GM12878 (cell line): ENCODE measurements at regions not wholly inside any gene's neighbourhood (a gene's known extent, or its start where the extent isn't known, plus 50 kb on each side); places are given as distances from the start of the nearest gene placed in this dataset.

Experiments
- ATAC-seq: fragments of 200-7000 bp; cut with Tn5 transposase; 3 replicates; pipeline ENCODE4 v1.9.1; 2020; ENCODE audit warnings: mild to moderate bottlenecking, moderate library complexity
- BruUV-seq: library from RNA; stranded (reverse); fragments of 400-500 nt; replicated peaks from 2 replicates; lab custom pipeline; 2021; lab: Mats Ljungman, UMichigan
- CTCF ChIA-PET: fragments of 300-600 bp; sonication (Branson Sonifier 250); formaldehyde crosslinking; extraction: SDS; loops from one replicate; lab custom pipeline; 2021; ENCODE audit warnings: inconsistent platforms; lab: Yijun Ruan, JAX
- POLR2A ChIA-PET: fragments of 350-600 bp; formaldehyde crosslinking; extraction: SDS; loops from one replicate; lab custom pipeline; 2021; ENCODE audit warnings: inconsistent platforms; lab: Charles Lee
- RAD21 ChIA-PET: fragments of 300-600 bp; sonication (Branson Sonifier 250); formaldehyde crosslinking; loops from one replicate; lab custom pipeline; 2023; ENCODE audit warnings: antibody characterized with exemption; ENCODE audit not compliant: unreplicated experiment; lab: Charles Lee
- SMC1A ChIA-PET: fragments of 300-600 bp; sonication (Branson Sonifier 250); formaldehyde crosslinking; loops from one replicate; lab custom pipeline; 2023; ENCODE audit not compliant: unreplicated experiment, uncharacterized antibody; lab: Charles Lee
- DNase-seq: peaks from one replicate; pipeline ENCODE4 v3.0.0-alpha.2; 2011; ENCODE audit warnings: low read depth, low spot score
- FAIRE-seq: peaks from 3 replicates; lab custom pipeline; 2011; peaks lifted over from hg19 to GRCh38; lab: Jason Lieb, UNC
- H2AFZ ChIP-seq: 2 replicates; pipeline ENCODE4 v1.6.0; 2011; ENCODE audit warnings: low read depth, low read length, control low read depth; ENCODE audit not compliant: control insufficient read depth
- H3K27ac ChIP-seq: 2 replicates; pipeline ENCODE4 v1.5.1; 2011; ENCODE audit warnings: control low read depth; ENCODE audit not compliant: control insufficient read depth, insufficient read depth
- H3K27me3 ChIP-seq, 2 experiments: replicated peaks in 1 of 2; 2 replicates each; pipeline versions ENCODE4 v1.6.0 to v1.6.1; 2011; ENCODE audit warnings: low read length in 1 of 2; ENCODE audit not compliant: control insufficient read depth in 2 of 2, insufficient read depth in 2 of 2
- H3K36me3 ChIP-seq, 2 experiments: 2 replicates each; pipeline ENCODE4 v1.5.1; 2011; ENCODE audit warnings: low read length in 1 of 2; ENCODE audit not compliant: control insufficient read depth in 2 of 2, insufficient read depth in 2 of 2
- H3K4me1 ChIP-seq: 2 replicates; pipeline ENCODE4 v1.6.1; 2011; ENCODE audit warnings: mild to moderate bottlenecking, low read length, moderate library complexity, mixed read lengths; ENCODE audit not compliant: control insufficient read depth, insufficient read depth
- H3K4me2 ChIP-seq: 2 replicates; pipeline ENCODE4 v1.6.0; 2011; ENCODE audit warnings: control low read depth; ENCODE audit not compliant: control insufficient read depth, insufficient read depth
- H3K4me3 ChIP-seq: fragments of 200-600 bp; sonication (generic); 2 replicates; pipeline ENCODE4 v1.5.1; 2016
- H3K79me2 ChIP-seq: 2 replicates; pipeline ENCODE4 v1.6.0; 2011; ENCODE audit warnings: low read length; ENCODE audit not compliant: control insufficient read depth, insufficient read depth
- H3K9ac ChIP-seq: 2 replicates; pipeline ENCODE4 v1.8.0; 2011; ENCODE audit warnings: low read length, control low read depth, mixed read lengths; ENCODE audit not compliant: control insufficient read depth, insufficient read depth
- H3K9me3 ChIP-seq: replicated peaks from 3 replicates; pipeline ENCODE4 v1.5.1; 2011; ENCODE audit warnings: mild to moderate bottlenecking, low read length; ENCODE audit not compliant: control insufficient read depth, insufficient read depth
- H4K20me1 ChIP-seq: 2 replicates; pipeline ENCODE4 v1.6.0; 2011; ENCODE audit not compliant: control insufficient read depth, insufficient read depth
- BMI1 ChIP-seq: fragments of 450-650 bp; IDR thresholded peaks from 2 replicates; pipeline ENCODE4 v1.6.1; 2016; ENCODE audit warnings: mild to moderate bottlenecking, moderate library complexity, borderline replicate concordance
- EGR1 ChIP-seq, 2 experiments: IDR thresholded peaks; 1 replicate in 1 of 2; 2 replicates in 1 of 2; pipeline ENCODE4 v1.6.1; 2011 to 2012; ENCODE audit warnings: low read depth in 2 of 2, low read length in 2 of 2, borderline replicate concordance in 1 of 2, mild to moderate bottlenecking in 1 of 2, moderate library complexity in 1 of 2
- NKRF ChIP-seq: fragments of 450-650 bp; conservative IDR thresholded peaks from 2 replicates; pipeline ENCODE4 v1.6.1; 2017; ENCODE audit warnings: mild to moderate bottlenecking, moderate library complexity
- SKIL ChIP-seq: fragments of 450-650 bp; IDR thresholded peaks from 2 replicates; pipeline ENCODE4 v1.6.1; 2017; ENCODE audit warnings: mild to moderate bottlenecking, low read depth, inconsistent platforms; ENCODE audit not compliant: poor library complexity, severe bottlenecking
- SMC3 ChIP-seq: IDR thresholded peaks from 2 replicates; pipeline ENCODE4 v1.6.1; 2011; ENCODE audit warnings: low read length, improper control_type of control experiment, borderline replicate concordance
- TBL1XR1 ChIP-seq: IDR thresholded peaks from 2 replicates; pipeline ENCODE4 v1.6.1; 2012; ENCODE audit warnings: low read depth, low read length, improper control_type of control experiment
- ZNF207 ChIP-seq: fragments of 450-650 bp; IDR thresholded peaks from 2 replicates; pipeline ENCODE4 v1.6.1; 2014; ENCODE audit warnings: antibody characterized with exemption, mild to moderate bottlenecking, borderline replicate concordance
- ZNF24 ChIP-seq: fragments of 450-650 bp; IDR thresholded peaks from 2 replicates; pipeline ENCODE4 v1.6.1; 2017; ENCODE audit warnings: antibody characterized with exemption, mild to moderate bottlenecking
- WGBS: methylation state at CpG from one replicate; pipeline ENCODE4 v1.1.6; 2016; ENCODE audit warnings: low lambda C conversion rate; ENCODE audit not compliant: insufficient replicate concordance, insufficient coverage; ENCODE audit errors: missing lambda C conversion rate; 5-methylcytosine and 5-hydroxymethylcytosine counted together
- in situ Hi-C: fragments of 300-500 bp; cut with MboI; formaldehyde crosslinking; loops from 9 replicates; pipeline ENCODE4 v1.14.3; 2018; ENCODE audit warnings: mixed read lengths
- intact Hi-C: fragments of 100-400 bp; cut with micrococcal nuclease; formaldehyde crosslinking; loops from one replicate; pipeline ENCODE4 v1.14.2; 2022; ENCODE audit not compliant: unreplicated experiment
- TF ChIP-seq, protein P1 (sequence below): fragments of 450-650 bp; IDR thresholded peaks from 2 replicates; pipeline ENCODE4 v1.6.1; 2018; ENCODE audit warnings: mild to moderate bottlenecking, low read depth, moderate library complexity; ENCODE audit not compliant: partially characterized antibody

GRCh38 chr17:79314617-79315357, 240.2 kb downstream of the ENGASE start:
- TF ChIP-seq BMI1 = no peak
- TF ChIP-seq NKRF = no peak
- TF ChIP-seq, protein P1, sequence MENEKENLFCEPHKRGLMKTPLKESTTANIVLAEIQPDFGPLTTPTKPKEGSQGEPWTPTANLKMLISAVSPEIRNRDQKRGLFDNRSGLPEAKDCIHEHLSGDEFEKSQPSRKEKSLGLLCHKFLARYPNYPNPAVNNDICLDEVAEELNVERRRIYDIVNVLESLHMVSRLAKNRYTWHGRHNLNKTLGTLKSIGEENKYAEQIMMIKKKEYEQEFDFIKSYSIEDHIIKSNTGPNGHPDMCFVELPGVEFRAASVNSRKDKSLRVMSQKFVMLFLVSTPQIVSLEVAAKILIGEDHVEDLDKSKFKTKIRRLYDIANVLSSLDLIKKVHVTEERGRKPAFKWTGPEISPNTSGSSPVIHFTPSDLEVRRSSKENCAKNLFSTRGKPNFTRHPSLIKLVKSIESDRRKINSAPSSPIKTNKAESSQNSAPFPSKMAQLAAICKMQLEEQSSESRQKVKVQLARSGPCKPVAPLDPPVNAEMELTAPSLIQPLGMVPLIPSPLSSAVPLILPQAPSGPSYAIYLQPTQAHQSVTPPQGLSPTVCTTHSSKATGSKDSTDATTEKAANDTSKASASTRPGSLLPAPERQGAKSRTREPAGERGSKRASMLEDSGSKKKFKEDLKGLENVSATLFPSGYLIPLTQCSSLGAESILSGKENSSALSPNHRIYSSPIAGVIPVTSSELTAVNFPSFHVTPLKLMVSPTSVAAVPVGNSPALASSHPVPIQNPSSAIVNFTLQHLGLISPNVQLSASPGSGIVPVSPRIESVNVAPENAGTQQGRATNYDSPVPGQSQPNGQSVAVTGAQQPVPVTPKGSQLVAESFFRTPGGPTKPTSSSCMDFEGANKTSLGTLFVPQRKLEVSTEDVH = no peak
- TF ChIP-seq SMC3 = no peak
- TF ChIP-seq SKIL = no peak
- no peak for TF ChIP-seq TBL1XR1
- no peak for TF ChIP-seq ZNF24
- no peak for TF ChIP-seq EGR1 (IDR thresholded peaks at IDR 0.05; ENCODE audit: borderline replicate concordance in 1 of 2, low read depth in 2 of 2, low read length in 2 of 2)
- no peak for TF ChIP-seq ZNF207
- Histone ChIP-seq H4K20me1 (no peaks in the 10 kb centered on the region), H3K27me3 (peaks cover 2 to 4% of the 10 kb centered on the region in 2 experiments; a peak in 3 of 4 replicates), H3K4me2 (no peak overlapping the region), H3K9me3 (no peaks in the 10 kb centered on the region), H3K36me3 (no peaks in the 10 kb centered on the region), H3K4me3 (no peak overlapping the region), H3K79me2 (no peaks in the 10 kb centered on the region), H3K9ac (no peak overlapping the region), H3K4me1 (no peaks in the 10 kb centered on the region), H3K27ac (no peak overlapping the region), H2AFZ (no peak overlapping the region)
- SMC1A ChIA-PET = interaction anchor here (0.7 kb wide), 1 partner anchor 74 kb away, joined by 3 read pairs; no protein-coding TSS in a partner anchor
- in situ Hi-C loops (no loop called here), intact Hi-C loops (no loop called here)
- RAD21 ChIA-PET = no interaction called here
- ATAC-seq (no peak), DNase-seq (no peak), FAIRE-seq (no peak)
- CTCF ChIA-PET = no interaction called here
- POLR2A ChIA-PET = no interaction called here
- BruUV-seq = no TSS peak
- 32% methylated on average over 13 of the region's 13 CpGs for WGBS
